ENCODE measurements at regions not wholly inside any gene's neighbourhood (a gene's known extent, or its start where the extent isn't known, plus 50 kb on each side); places are given as distances from the start of the nearest gene placed in this dataset.
"Not testable (repeated sequence)": the region's sequence is repeated elsewhere in the genome, so short reads cannot be mapped to it uniquely, and the experiment has no call there.

GRCh38 chr17:20633268-20634059, 53.9 kb downstream of the CDRT15L2 start:
- not testable (repeated sequence) for TF ChIP-seq JUN (IDR thresholded peaks at IDR 0.05; ENCODE audit: borderline replicate concordance, insufficient read depth, insufficient read length, low read depth); CTCF (IDR thresholded peaks at IDR 0.05; ENCODE audit: extremely low read depth in 1 of 2, insufficient read depth in 1 of 2, low read depth in 1 of 2, low read length in 2 of 2); POLR2A (IDR thresholded peaks at IDR 0.05; ENCODE audit: low read depth, low read length); MYC (IDR thresholded peaks at IDR 0.05; ENCODE audit: low read depth, low read length); EZH2 (IDR thresholded peaks at IDR 0.05; ENCODE audit: borderline replicate concordance, low read depth, low read length, severe bottlenecking); MAX (IDR thresholded peaks at IDR 0.05; ENCODE audit: insufficient read depth, insufficient read length)

Measured in endothelial cell of umbilical vein (primary cell).